Caco-2 (cell line): ENCODE measurements at regions not wholly inside any gene's neighbourhood (a gene's known extent, or its start where the extent isn't known, plus 50 kb on each side); places are given as distances from the start of the nearest gene placed in this dataset.

ENCODE experiments used
- BruUV-seq: library from RNA; stranded (reverse); fragments of 400-500 nt; replicated peaks from 2 replicates; lab custom pipeline; 2021; lab: Mats Ljungman, UMichigan
- CTCF ChIA-PET: fragments of 300-600 bp; sonication (Branson Sonifier 250); formaldehyde crosslinking; loops from one replicate; lab custom pipeline; 2022; ENCODE audit warnings: antibody characterized with exemption; lab: Charles Lee
- POLR2A ChIA-PET: fragments of 300-600 bp; sonication (Branson Sonifier 250); formaldehyde crosslinking; loops from one replicate; lab custom pipeline; 2022; ENCODE audit warnings: antibody characterized with exemption; lab: Charles Lee
- DNase-seq, 2 experiments: peaks; one replicate each; pipeline versions ENCODE4 v3.0.0 to v3.0.0-alpha.2; 2020 to 2022
- H3K27me3 ChIP-seq: replicated peaks from 2 replicates; pipeline ENCODE4 v1.6.0; 2011; ENCODE audit warnings: low read length; ENCODE audit not compliant: control insufficient read depth, insufficient read depth
- H3K36me3 ChIP-seq: 2 replicates; pipeline ENCODE4 v1.5.1; 2011; ENCODE audit warnings: low read length; ENCODE audit not compliant: control insufficient read depth, insufficient read depth
- H3K4me1 ChIP-seq: fragments of 250-450 bp; sonication (Bioruptor Pico); 2 replicates; pipeline ENCODE4 v1.5.1; 2020; ENCODE audit warnings: mild to moderate bottlenecking
- H3K4me3 ChIP-seq: 2 replicates; pipeline ENCODE4 v1.5.1; 2011; ENCODE audit warnings: low read depth, mild to moderate bottlenecking, control low read depth, low read length
- H3K9me3 ChIP-seq: fragments of 250-450 bp; sonication (Bioruptor Pico); 2 replicates; pipeline ENCODE4 v1.5.1; 2020; ENCODE audit warnings: mild to moderate bottlenecking, moderate library complexity
- H3K27ac Mint-ChIP-seq: one replicate; pipeline ENCODE4 v1.8.0; 2022; ENCODE audit warnings: mixed read lengths; ENCODE audit not compliant: unreplicated experiment
- H3K27me3 Mint-ChIP-seq: one replicate; pipeline ENCODE4 v1.8.0; 2022; ENCODE audit warnings: mixed read lengths; ENCODE audit not compliant: insufficient read depth, unreplicated experiment
- H3K36me3 Mint-ChIP-seq: one replicate; pipeline ENCODE4 v1.8.0; 2022; ENCODE audit warnings: mild to moderate bottlenecking, mixed read lengths; ENCODE audit not compliant: insufficient read depth, unreplicated experiment
- H3K4me1 Mint-ChIP-seq: one replicate; pipeline ENCODE4 v1.8.0; 2022; ENCODE audit warnings: low read depth, mixed read lengths; ENCODE audit not compliant: unreplicated experiment
- H3K4me3 Mint-ChIP-seq: one replicate; pipeline ENCODE4 v1.8.0; 2022; ENCODE audit warnings: mild to moderate bottlenecking, moderate library complexity, mixed read lengths; ENCODE audit not compliant: unreplicated experiment
- H3K9me3 Mint-ChIP-seq: one replicate; pipeline ENCODE4 v1.8.0; 2022; ENCODE audit warnings: mixed read lengths; ENCODE audit not compliant: unreplicated experiment
- intact Hi-C: fragments of 100-400 bp; cut with micrococcal nuclease; formaldehyde crosslinking; loops from one replicate; pipeline ENCODE4 v1.10.0; 2022; ENCODE audit not compliant: unreplicated experiment
- TF ChIP-seq, protein P1 (sequence below), 2 experiments: fragments of 200-600 bp in 1 of 2; IDR thresholded peaks; 1 replicate in 1 of 2; 2 replicates in 1 of 2; pipeline versions ENCODE4 v1.5.1 to v1.8.0; 2011 to 2022; ENCODE audit warnings: antibody characterized with exemption in 1 of 2, control low read depth in 1 of 2, inconsistent platforms in 1 of 2, low read depth in 1 of 2, low read length in 1 of 2, mild to moderate bottlenecking in 1 of 2, moderate library complexity in 1 of 2; ENCODE audit not compliant: insufficient read depth in 1 of 2, severe bottlenecking in 1 of 2, unreplicated experiment in 1 of 2

DNA sequence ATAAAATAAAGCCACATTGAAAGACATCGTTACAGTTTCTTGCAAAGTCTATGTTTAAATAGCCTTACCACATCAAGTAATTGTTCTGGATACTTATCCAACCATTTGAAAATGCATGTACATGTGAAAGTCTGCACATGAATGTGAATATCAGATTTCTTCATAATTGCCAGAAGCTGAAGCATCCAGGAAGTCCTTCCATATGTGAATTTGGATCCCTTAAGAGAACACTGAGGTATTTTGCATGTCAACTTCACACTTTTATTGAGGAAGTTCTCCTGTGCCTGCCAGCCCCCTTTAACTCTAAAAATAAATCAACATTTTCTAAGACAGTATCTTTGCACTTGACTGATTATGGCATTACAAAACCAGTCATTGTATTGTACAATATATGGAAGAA, 1103.5 kb upstream of the ADGRL3 start:
- ChIA-PET POLR2A (no interaction called here), CTCF (no interaction called here)
- Histone ChIP-seq H3K4me1 (no peaks in the 10 kb centered on the region), H3K9me3 (no peaks in the 10 kb centered on the region), H3K4me3 (no peak overlapping the region), H3K36me3 (no peaks in the 10 kb centered on the region), H3K27me3 (no peaks in the 10 kb centered on the region)
- DNase-seq: no peak
- TF ChIP-seq, protein P1, sequence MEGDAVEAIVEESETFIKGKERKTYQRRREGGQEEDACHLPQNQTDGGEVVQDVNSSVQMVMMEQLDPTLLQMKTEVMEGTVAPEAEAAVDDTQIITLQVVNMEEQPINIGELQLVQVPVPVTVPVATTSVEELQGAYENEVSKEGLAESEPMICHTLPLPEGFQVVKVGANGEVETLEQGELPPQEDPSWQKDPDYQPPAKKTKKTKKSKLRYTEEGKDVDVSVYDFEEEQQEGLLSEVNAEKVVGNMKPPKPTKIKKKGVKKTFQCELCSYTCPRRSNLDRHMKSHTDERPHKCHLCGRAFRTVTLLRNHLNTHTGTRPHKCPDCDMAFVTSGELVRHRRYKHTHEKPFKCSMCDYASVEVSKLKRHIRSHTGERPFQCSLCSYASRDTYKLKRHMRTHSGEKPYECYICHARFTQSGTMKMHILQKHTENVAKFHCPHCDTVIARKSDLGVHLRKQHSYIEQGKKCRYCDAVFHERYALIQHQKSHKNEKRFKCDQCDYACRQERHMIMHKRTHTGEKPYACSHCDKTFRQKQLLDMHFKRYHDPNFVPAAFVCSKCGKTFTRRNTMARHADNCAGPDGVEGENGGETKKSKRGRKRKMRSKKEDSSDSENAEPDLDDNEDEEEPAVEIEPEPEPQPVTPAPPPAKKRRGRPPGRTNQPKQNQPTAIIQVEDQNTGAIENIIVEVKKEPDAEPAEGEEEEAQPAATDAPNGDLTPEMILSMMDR (IDR thresholded peaks at IDR 0.05; ENCODE audit: insufficient read depth in 1 of 2, low read depth in 1 of 2, low read length in 1 of 2, severe bottlenecking in 1 of 2, unreplicated experiment in 1 of 2): no peak
- no TSS peak for BruUV-seq
- H3K9me3 Mint-ChIP-seq: no peaks in the 10 kb centered on the region
- H3K27ac Mint-ChIP-seq: no peak overlapping the region
- peaks cover 2% of the 10 kb centered on the region for H3K27me3 Mint-ChIP-seq
- H3K4me1 Mint-ChIP-seq: no peaks in the 10 kb centered on the region
- intact Hi-C loops: no loop called here
- H3K4me3 Mint-ChIP-seq: no peak overlapping the region
- H3K36me3 Mint-ChIP-seq: no peaks in the 10 kb centered on the region

DNA sequence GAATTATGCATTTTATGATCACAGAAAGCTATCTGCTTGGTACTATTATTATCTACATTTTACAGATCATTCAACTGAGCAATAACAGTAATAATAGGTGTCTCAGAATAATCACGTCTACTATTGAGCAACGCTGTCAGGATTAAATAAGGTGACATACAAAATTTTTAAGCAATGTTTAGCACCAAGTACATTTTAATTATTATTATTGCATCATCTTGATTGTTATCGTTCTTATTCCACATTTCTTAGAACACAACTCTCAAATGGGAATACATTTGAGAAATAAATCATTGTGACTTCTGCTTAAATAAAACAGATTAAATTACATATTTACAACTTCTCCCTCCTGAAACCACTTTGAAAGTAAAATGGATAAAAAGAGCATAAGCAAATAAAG, 1083.5 kb upstream of the ADGRL3 start:
- Mint-ChIP-seq H3K27me3 (no peaks in the 10 kb centered on the region), H3K9me3 (no peaks in the 10 kb centered on the region), H3K36me3 (no peaks in the 10 kb centered on the region), H3K4me1 (no peaks in the 10 kb centered on the region), H3K27ac (no peak overlapping the region), H3K4me3 (no peak overlapping the region)
- ChIA-PET CTCF (no interaction called here), POLR2A (no interaction called here)
- H3K4me3 ChIP-seq: no peak overlapping the region
- no TSS peak for BruUV-seq
- TF ChIP-seq, protein P1 (IDR thresholded peaks at IDR 0.05; ENCODE audit: insufficient read depth in 1 of 2, low read depth in 1 of 2, low read length in 1 of 2, severe bottlenecking in 1 of 2, unreplicated experiment in 1 of 2): no peak
- no peaks in the 10 kb centered on the region for H3K36me3 ChIP-seq
- DNase-seq: no peak
- H3K4me1 ChIP-seq: no peaks in the 10 kb centered on the region
- H3K9me3 ChIP-seq: no peaks in the 10 kb centered on the region
- H3K27me3 ChIP-seq: no peaks in the 10 kb centered on the region
- intact Hi-C loops: no loop called here

- no peaks in the 10 kb centered on the region for H3K4me1 ChIP-seq
- no peaks in the 10 kb centered on the region for H3K27me3 ChIP-seq
- no peak overlapping the region for H3K4me3 ChIP-seq
- TF ChIP-seq, protein P1 (IDR thresholded peaks at IDR 0.05; ENCODE audit: insufficient read depth in 1 of 2, low read depth in 1 of 2, low read length in 1 of 2, severe bottlenecking in 1 of 2, unreplicated experiment in 1 of 2): no peak
- Mint-ChIP-seq H3K27ac (no peak overlapping the region), H3K27me3 (no peaks in the 10 kb centered on the region), H3K4me1 (no peaks in the 10 kb centered on the region), H3K4me3 (no peak overlapping the region), H3K36me3 (no peaks in the 10 kb centered on the region), H3K9me3 (no peaks in the 10 kb centered on the region)
- CTCF ChIA-PET: no interaction called here
- POLR2A ChIA-PET: no interaction called here
- intact Hi-C loops: no loop called here
- BruUV-seq: no TSS peak
- no peaks in the 10 kb centered on the region for H3K36me3 ChIP-seq
- H3K9me3 ChIP-seq: no peaks in the 10 kb centered on the region
- DNase-seq: no peak
These were observed 1082.3 kb upstream of the ADGRL3 start for GRCh38 chr4:60117726-60118323.
